Fibroblast of lung (primary cell): ENCODE measurements at regions not wholly inside any gene's neighbourhood (a gene's known extent, or its start where the extent isn't known, plus 50 kb on each side); places are given as distances from the start of the nearest gene placed in this dataset.

ENCODE experiments used
- DNase-seq, 2 donors: peaks; one replicate each; pipeline versions ENCODE4 v3.0.0 to v3.0.0-alpha.2; 2010; ENCODE audit warnings: low read depth in 2 of 2
- H2AFZ ChIP-seq: 2 replicates; pipeline ENCODE4 v1.5.1; 2012; ENCODE audit warnings: low read length, control low read depth, inconsistent platforms
- H3K27ac ChIP-seq: 2 replicates; pipeline ENCODE4 v1.5.1; 2011; ENCODE audit warnings: low read length, control low read depth; ENCODE audit not compliant: insufficient read depth
- H3K27me3 ChIP-seq: 2 replicates; pipeline ENCODE4 v1.5.1; 2011; ENCODE audit warnings: mild to moderate bottlenecking, low read length; ENCODE audit not compliant: control insufficient read depth, insufficient read depth
- H3K36me3 ChIP-seq: 2 replicates; pipeline ENCODE4 v1.5.1; 2011; ENCODE audit warnings: low read length; ENCODE audit not compliant: control insufficient read depth, insufficient read depth
- H3K4me1 ChIP-seq: 2 replicates; pipeline ENCODE4 v1.5.1; 2011; ENCODE audit warnings: low read length; ENCODE audit not compliant: control insufficient read depth, insufficient read depth; ENCODE audit errors: extremely low read depth
- H3K4me2 ChIP-seq: 2 replicates; pipeline ENCODE4 v1.5.1; 2011; ENCODE audit warnings: low read length, control low read depth; ENCODE audit not compliant: insufficient read depth; ENCODE audit errors: extremely low read depth
- H3K4me3 ChIP-seq, 4 experiments: fragments of 200-600 bp in 1 of 4; sonication (generic) in 1 of 4; replicated peaks in 1 of 4; 2 replicates each; pipeline ENCODE4 v1.5.1; 2011 to 2016; ENCODE audit warnings: low read length in 4 of 4, low read depth in 3 of 4, mild to moderate bottlenecking in 3 of 4, control low read depth in 2 of 4, inconsistent platforms in 1 of 4, mixed read lengths in 1 of 4; ENCODE audit not compliant: insufficient read depth in 1 of 4; ENCODE audit errors: control extremely low read depth in 1 of 4
- H3K79me2 ChIP-seq: 2 replicates; pipeline ENCODE4 v1.5.1; 2012; ENCODE audit warnings: mild to moderate bottlenecking, low read length, inconsistent platforms; ENCODE audit not compliant: control insufficient read depth, insufficient read depth
- H3K9ac ChIP-seq: 2 replicates; pipeline ENCODE4 v1.5.1; 2011; ENCODE audit warnings: mild to moderate bottlenecking, low read length, control low read depth; ENCODE audit not compliant: insufficient read depth
- H3K9me3 ChIP-seq: 2 replicates; pipeline ENCODE4 v1.5.1; 2012; ENCODE audit warnings: low read depth, low read length; ENCODE audit not compliant: control insufficient read depth, insufficient read depth
- H4K20me1 ChIP-seq: 2 replicates; pipeline ENCODE4 v1.5.1; 2011; ENCODE audit warnings: low read length; ENCODE audit not compliant: control insufficient read depth, insufficient read depth; ENCODE audit errors: extremely low read depth
- EZH2 ChIP-seq: IDR thresholded peaks from 2 replicates; pipeline ENCODE4 v1.5.1; 2012; ENCODE audit warnings: low read length, control low read depth, mild to moderate bottlenecking; ENCODE audit errors: missing control alignments
- TF ChIP-seq, protein P1 (sequence below), 2 donors: IDR thresholded peaks in 1 of 2; conservative IDR thresholded peaks in 1 of 2; 1 replicate in 1 of 2; 2 replicates in 1 of 2; pipeline ENCODE4 v1.5.1; 2011 to 2012; ENCODE audit warnings: low read length in 2 of 2, control low read depth in 1 of 2, inconsistent platforms in 1 of 2, low read depth in 1 of 2, mild to moderate bottlenecking in 1 of 2

DNA sequence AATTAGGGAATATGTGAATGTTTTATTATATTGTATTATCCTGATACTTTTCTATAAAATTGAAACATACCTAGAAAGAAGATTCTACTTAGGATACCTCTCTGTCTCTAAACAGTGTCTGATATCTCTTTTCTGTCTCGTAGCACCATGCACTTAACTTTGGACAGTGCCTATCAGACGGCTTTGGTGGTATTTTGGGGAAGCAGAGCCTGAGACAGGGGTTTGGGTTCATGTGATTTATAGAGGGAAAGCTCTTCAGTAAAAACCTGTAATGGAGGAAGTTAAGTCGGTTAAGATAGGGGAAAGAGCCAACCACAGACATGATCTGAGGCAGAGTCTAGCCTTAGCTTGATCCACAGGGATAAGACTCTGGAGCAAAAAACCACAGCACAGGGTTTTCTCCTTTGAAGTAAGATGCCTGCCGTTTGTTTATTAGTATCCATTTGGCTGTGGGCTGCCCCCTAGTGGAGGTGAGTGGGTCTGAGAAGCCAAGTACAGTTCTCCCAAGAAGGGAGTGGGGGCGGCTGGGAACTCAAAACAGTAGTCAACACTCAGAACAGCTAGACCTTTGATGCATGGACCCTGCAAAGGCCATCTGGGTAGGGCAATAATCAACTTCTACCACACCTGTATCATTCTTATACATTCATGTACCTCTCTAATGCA is 141.2 kb upstream of the ASTN2 start:
- H3K27ac ChIP-seq = no peak overlapping the region
- no peak overlapping the region for H3K9ac ChIP-seq
- H4K20me1 ChIP-seq = no peaks in the 10 kb centered on the region
- no peaks in the 10 kb centered on the region for H3K4me1 ChIP-seq
- H3K4me2 ChIP-seq = no peak overlapping the region
- no peak overlapping the region for H2AFZ ChIP-seq
- H3K27me3 ChIP-seq = no peaks in the 10 kb centered on the region
- H3K9me3 ChIP-seq = no peaks in the 10 kb centered on the region
- peak in 1 of 2 donors; percentile 0 for DNase-seq
- no peaks in the 10 kb centered on the region for H3K79me2 ChIP-seq
- no peak overlapping the region for H3K4me3 ChIP-seq
- TF ChIP-seq, protein P1, sequence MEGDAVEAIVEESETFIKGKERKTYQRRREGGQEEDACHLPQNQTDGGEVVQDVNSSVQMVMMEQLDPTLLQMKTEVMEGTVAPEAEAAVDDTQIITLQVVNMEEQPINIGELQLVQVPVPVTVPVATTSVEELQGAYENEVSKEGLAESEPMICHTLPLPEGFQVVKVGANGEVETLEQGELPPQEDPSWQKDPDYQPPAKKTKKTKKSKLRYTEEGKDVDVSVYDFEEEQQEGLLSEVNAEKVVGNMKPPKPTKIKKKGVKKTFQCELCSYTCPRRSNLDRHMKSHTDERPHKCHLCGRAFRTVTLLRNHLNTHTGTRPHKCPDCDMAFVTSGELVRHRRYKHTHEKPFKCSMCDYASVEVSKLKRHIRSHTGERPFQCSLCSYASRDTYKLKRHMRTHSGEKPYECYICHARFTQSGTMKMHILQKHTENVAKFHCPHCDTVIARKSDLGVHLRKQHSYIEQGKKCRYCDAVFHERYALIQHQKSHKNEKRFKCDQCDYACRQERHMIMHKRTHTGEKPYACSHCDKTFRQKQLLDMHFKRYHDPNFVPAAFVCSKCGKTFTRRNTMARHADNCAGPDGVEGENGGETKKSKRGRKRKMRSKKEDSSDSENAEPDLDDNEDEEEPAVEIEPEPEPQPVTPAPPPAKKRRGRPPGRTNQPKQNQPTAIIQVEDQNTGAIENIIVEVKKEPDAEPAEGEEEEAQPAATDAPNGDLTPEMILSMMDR (conservative IDR thresholded peaks at IDR 0.05 in 1 of 2, IDR thresholded peaks at IDR 0.05 in 1 of 2; ENCODE audit: low read depth in 1 of 2, low read length in 2 of 2) = peak in 1 of 2 donors; percentile 21
- no peak for TF ChIP-seq EZH2
- no peaks in the 10 kb centered on the region for H3K36me3 ChIP-seq

DNA sequence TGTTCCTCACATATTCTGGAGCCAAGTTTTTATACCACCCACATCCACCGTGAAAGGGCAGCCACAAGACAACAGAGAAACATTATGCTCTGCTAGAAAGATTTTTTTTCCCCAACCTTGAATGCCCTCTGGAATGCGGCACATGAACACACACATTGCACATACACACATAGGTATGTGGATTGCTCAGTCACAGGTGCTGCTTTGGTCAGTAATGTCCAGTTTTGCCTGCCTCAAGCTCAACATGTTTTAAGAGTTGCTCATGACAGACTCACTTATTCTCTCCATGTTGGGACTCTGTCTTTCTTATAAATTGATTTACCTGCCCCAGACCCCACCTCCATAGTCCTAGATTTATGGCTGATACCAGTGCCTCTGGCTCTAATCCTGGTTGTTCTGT is 138.0 kb upstream of the ASTN2 start:
- Histone ChIP-seq H3K4me2 (no peak overlapping the region), H3K9me3 (no peaks in the 10 kb centered on the region), H3K9ac (no peak overlapping the region), H3K4me1 (no peaks in the 10 kb centered on the region), H2AFZ (no peak overlapping the region), H3K4me3 (no peak overlapping the region), H3K79me2 (no peaks in the 10 kb centered on the region), H4K20me1 (no peaks in the 10 kb centered on the region), H3K27me3 (no peaks in the 10 kb centered on the region), H3K36me3 (no peaks in the 10 kb centered on the region), H3K27ac (no peak overlapping the region)
- TF ChIP-seq, protein P1 (conservative IDR thresholded peaks at IDR 0.05 in 1 of 2, IDR thresholded peaks at IDR 0.05 in 1 of 2; ENCODE audit: low read depth in 1 of 2, low read length in 2 of 2) = no peak
- no peak for DNase-seq

DNA sequence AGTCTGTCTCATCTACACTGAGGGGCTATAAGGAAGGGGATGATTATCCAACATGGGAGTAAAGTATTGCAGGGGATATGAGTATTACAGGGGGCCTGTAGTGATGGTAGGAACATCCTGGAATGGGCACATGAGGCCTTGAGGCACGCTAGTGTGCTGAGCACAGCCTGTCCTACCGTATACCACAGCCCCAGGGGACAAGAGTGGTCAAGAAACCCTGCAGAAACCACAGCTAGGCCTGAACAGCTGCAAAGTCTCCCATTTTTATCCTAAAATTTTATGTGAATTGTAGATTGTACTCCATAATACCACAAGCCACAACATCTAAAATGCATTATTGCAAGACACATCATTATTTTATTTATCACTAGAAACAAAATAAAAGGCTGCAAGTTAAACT is 136.3 kb upstream of the ASTN2 start:
- no peak overlapping the region for H3K4me2 ChIP-seq
- no peak overlapping the region for H3K27ac ChIP-seq
- DNase-seq = no peak
- H3K4me1 ChIP-seq = no peaks in the 10 kb centered on the region
- H3K27me3 ChIP-seq = no peaks in the 10 kb centered on the region
- H3K36me3 ChIP-seq = no peaks in the 10 kb centered on the region
- no peaks in the 10 kb centered on the region for H3K79me2 ChIP-seq
- H3K9ac ChIP-seq = no peak overlapping the region
- no peaks in the 10 kb centered on the region for H4K20me1 ChIP-seq
- H2AFZ ChIP-seq = no peak overlapping the region
- TF ChIP-seq, protein P1 (conservative IDR thresholded peaks at IDR 0.05 in 1 of 2, IDR thresholded peaks at IDR 0.05 in 1 of 2; ENCODE audit: low read depth in 1 of 2, low read length in 2 of 2) = no peak
- TF ChIP-seq EZH2 = no peak
- H3K4me3 ChIP-seq = no peak overlapping the region
- H3K9me3 ChIP-seq = no peaks in the 10 kb centered on the region
